Sigmoid colon (tissue), 6 donors: ENCODE measurements at regions not wholly inside any gene's neighbourhood (a gene's known extent, or its start where the extent isn't known, plus 50 kb on each side); places are given as distances from the start of the nearest gene placed in this dataset.

Experiments used
- DNase-seq: peaks from one replicate; pipeline ENCODE4 v3.0.0-alpha.2; 2019
- H3K27ac ChIP-seq, 4 donors: fragments of 200-600 bp; sonication (generic); one replicate each; pipeline ENCODE4 v1.5.1; 2016 to 2019; ENCODE audit warnings: mild to moderate bottlenecking in 1 of 4
- H3K27me3 ChIP-seq, 3 donors: fragments of 200-600 bp; sonication (generic); one replicate each; pipeline ENCODE4 v1.5.1; 2019; ENCODE audit warnings: mild to moderate bottlenecking in 1 of 3
- H3K36me3 ChIP-seq, 4 donors: fragments of 200-600 bp; sonication (generic); one replicate each; pipeline ENCODE4 v1.5.1; 2016 to 2019
- H3K4me1 ChIP-seq, 4 donors: fragments of 200-600 bp; sonication (generic); one replicate each; pipeline ENCODE4 v1.5.1; 2017 to 2019
- H3K4me3 ChIP-seq, 4 donors: fragments of 200-600 bp; sonication (generic); one replicate each; pipeline ENCODE4 v1.5.1; 2017 to 2019; ENCODE audit warnings: mild to moderate bottlenecking in 2 of 4, moderate library complexity in 1 of 4
- H3K9me3 ChIP-seq, 4 donors: fragments of 200-600 bp in 3 of 4; sonication (generic) in 3 of 4; one replicate each; pipeline versions ENCODE4 v1.5.1 to v1.6.1; 2013 to 2019
- CTCF ChIP-seq, 4 experiments: fragments of 450-650 bp in 3 of 4; fragments of 200-600 bp in 1 of 4; IDR thresholded peaks; one replicate each; pipeline ENCODE4 v1.5.1; 2016 to 2019; ENCODE audit warnings: antibody characterized with exemption in 4 of 4, mild to moderate bottlenecking in 3 of 4, moderate library complexity in 2 of 4
- EP300 ChIP-seq, 4 donors: sonication (generic); formaldehyde crosslinking; IDR thresholded peaks; one replicate each; pipeline ENCODE4 v1.6.1; 2017; ENCODE audit warnings: antibody characterized with exemption in 4 of 4
- POLR2A ChIP-seq, 2 donors: fragments of 450-650 bp; IDR thresholded peaks; one replicate each; pipeline ENCODE4 v1.6.1; 2016; ENCODE audit warnings: antibody characterized with exemption in 2 of 2, mild to moderate bottlenecking in 2 of 2, moderate library complexity in 2 of 2
- POLR2AphosphoS5 ChIP-seq, 4 donors: sonication (generic); formaldehyde crosslinking; IDR thresholded peaks; one replicate each; pipeline ENCODE4 v1.6.1; 2017; ENCODE audit warnings: antibody characterized with exemption in 4 of 4
- WGBS, 2 donors: extraction: QIAGEN DNeasy Blood & Tissue Kit; methylation state at CpG; one replicate each; pipeline ENCODE4 v1.1.7; 2013; 5-methylcytosine and 5-hydroxymethylcytosine counted together
- intact Hi-C: fragments of 100-400 bp; cut with DNase I; formaldehyde crosslinking; loops from one replicate; pipeline ENCODE4 v1.15.1; 2023
- donor health status: healthy with polysubstance abuse.
- donor health status: healthy.

DNA sequence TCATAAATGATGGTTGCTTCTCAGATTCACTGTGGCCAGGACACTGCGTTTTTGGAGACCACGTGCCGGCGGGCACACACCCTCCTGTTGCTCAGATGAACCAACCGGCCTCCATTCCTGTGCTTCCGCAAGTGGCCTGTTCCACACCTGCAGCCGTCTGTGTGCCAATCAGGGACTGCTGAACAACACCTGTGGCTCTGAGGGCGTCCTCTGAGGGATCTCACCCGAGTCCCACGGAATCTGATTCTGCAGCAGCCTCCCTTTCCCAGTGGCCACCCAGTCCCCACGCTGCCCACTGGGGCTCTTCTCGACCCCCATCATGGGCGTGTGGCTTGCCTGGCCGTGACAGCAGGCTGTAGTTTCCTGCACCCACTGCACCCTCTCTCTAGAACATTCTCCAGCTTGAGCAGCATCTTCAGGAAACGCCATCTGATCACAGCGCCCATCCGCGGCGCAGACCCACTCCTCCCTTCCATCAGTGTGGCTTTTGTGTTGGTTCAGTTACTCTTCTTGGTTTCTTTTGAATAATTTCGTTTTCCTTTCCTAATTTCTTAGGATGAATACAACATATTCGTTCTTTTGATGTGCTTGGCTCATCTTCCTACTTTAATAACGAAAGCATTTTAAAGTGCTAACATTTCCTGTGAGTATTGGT lies 65.1 kb upstream of the SLC22A11 start:
- no peaks in the 10 kb centered on the region for H3K36me3 ChIP-seq
- no peaks in the 10 kb centered on the region for H3K9me3 ChIP-seq
- H3K4me3 ChIP-seq, result no peak overlapping the region
- peaks cover 0 to 53% (median 11%) of the 10 kb centered on the region in 3 donors for H3K27me3 ChIP-seq
- no peak for DNase-seq
- 61 to 63% methylated on average over 22 of the region's 22 CpGs for WGBS, 2 donors
- H3K4me1 ChIP-seq, result no peaks in the 10 kb centered on the region
- TF ChIP-seq POLR2AphosphoS5 (IDR thresholded peaks at IDR 0.05) (no peak), POLR2A (IDR thresholded peaks at IDR 0.05) (no peak), CTCF (IDR thresholded peaks at IDR 0.05) (no peak), EP300 (IDR thresholded peaks at IDR 0.05) (no peak)
- intact Hi-C loops, result no loop called here
- no peak overlapping the region for H3K27ac ChIP-seq

- no peak overlapping the region for H3K27ac ChIP-seq
- H3K4me1 ChIP-seq, result no peaks in the 10 kb centered on the region
- 46 to 51% methylated on average over 1 of the region's 1 CpG for WGBS, 2 donors
- DNase-seq, result no peak
- no peaks in the 10 kb centered on the region for H3K9me3 ChIP-seq
- no peak overlapping the region for H3K4me3 ChIP-seq
- TF ChIP-seq EP300 (IDR thresholded peaks at IDR 0.05) (no peak), POLR2AphosphoS5 (IDR thresholded peaks at IDR 0.05) (no peak), CTCF (IDR thresholded peaks at IDR 0.05) (no peak), POLR2A (IDR thresholded peaks at IDR 0.05) (no peak)
- peaks cover 0 to 37% (median 10%) of the 10 kb centered on the region in 3 donors for H3K27me3 ChIP-seq
- intact Hi-C loops, result no loop called here
- H3K36me3 ChIP-seq, result no peaks in the 10 kb centered on the region
Observed at GRCh38 chr11:64492561-64492960, 63.2 kb upstream of the SLC22A11 start.

DNA sequence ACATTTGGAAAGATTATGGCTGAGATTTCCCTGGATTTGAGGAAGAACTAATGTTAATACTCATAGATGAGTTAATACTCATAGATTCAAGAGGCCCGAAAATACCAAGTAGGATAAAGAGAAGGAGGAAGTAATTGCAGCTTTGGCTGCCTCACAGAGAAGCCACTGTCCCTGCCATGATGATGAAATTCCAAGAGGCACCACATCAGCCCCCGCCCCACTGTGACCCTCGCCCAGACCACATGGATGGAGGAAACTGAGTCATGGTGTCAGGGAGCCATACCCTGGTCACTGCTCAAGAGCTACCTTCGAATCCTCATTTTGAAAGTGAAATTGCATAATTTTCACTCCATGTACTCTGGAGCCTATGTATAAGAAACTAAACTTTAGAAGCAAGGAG lies 57.6 kb upstream of the SLC22A11 start:
- Histone ChIP-seq H3K4me3 (no peak overlapping the region), H3K27ac (no peak overlapping the region), H3K27me3 (peaks cover 0 to 18% (median 0%) of the 10 kb centered on the region in 3 donors), H3K36me3 (no peaks in the 10 kb centered on the region), H3K9me3 (no peaks in the 10 kb centered on the region), H3K4me1 (no peaks in the 10 kb centered on the region)
- no peak for DNase-seq
- TF ChIP-seq POLR2AphosphoS5 (IDR thresholded peaks at IDR 0.05) (no peak), CTCF (IDR thresholded peaks at IDR 0.05) (no peak), POLR2A (IDR thresholded peaks at IDR 0.05) (no peak), EP300 (IDR thresholded peaks at IDR 0.05) (no peak)
- 79% methylated on average over 4 of the region's 4 CpGs for WGBS, 2 donors
- intact Hi-C loops, result no loop called here

DNA sequence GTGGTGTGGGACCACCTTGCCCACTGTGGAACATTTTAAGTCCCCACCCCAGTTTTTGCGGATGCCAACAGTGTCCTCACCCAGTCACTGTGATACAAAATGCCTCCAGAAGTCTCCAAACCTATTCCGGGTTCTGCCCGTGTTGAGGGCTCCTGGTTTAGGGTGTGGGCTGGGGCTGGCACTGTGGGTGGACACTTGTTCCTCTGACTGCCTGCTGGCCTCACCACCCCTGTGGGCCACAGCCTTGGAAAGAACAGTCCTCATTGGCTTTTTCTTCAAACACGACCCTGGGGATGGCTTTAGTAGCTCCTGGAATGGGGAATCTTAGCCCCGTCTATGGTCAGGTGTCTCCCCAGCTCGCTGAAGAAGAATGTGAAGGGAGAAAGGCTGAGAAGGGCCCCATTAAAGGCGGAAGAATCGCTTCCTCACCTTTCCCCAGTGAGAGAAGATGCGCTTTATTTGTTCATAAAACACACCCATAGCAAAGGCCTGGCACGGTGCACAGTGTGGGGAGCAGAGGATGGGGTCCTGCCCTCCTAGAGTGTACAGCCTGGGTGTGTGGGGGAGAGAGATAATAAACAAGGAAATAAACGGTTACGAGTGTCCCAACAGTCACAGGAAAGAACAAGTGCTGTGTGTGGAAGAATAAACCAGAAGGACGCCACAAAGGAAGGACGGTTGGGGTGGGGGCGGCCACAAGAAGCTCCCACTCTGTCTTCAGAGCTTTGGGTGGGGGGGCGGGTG lies 56.3 kb upstream of the SLC22A11 start:
- no peaks in the 10 kb centered on the region for H3K36me3 ChIP-seq
- H3K27me3 ChIP-seq, result peaks cover 0 to 17% (median 0%) of the 10 kb centered on the region in 3 donors
- TF ChIP-seq CTCF (IDR thresholded peaks at IDR 0.05), result no peak
- TF ChIP-seq EP300 (IDR thresholded peaks at IDR 0.05), result no peak
- TF ChIP-seq POLR2AphosphoS5 (IDR thresholded peaks at IDR 0.05), result no peak
- no peak for TF ChIP-seq POLR2A (IDR thresholded peaks at IDR 0.05)
- H3K4me3 ChIP-seq, result no peak overlapping the region
- H3K27ac ChIP-seq, result no peak overlapping the region
- DNase-seq, result no peak
- intact Hi-C loops, result no loop called here
- no peaks in the 10 kb centered on the region for H3K9me3 ChIP-seq
- 34 to 49% methylated on average over 16 of the region's 16 CpGs for WGBS, 2 donors
- H3K4me1 ChIP-seq, result no peaks in the 10 kb centered on the region
